T-cell (primary cell): ENCODE measurements at regions not wholly inside any gene's neighbourhood (a gene's known extent, or its start where the extent isn't known, plus 50 kb on each side); places are given as distances from the start of the nearest gene placed in this dataset.

Experiments used
- ATAC-seq, 4 experiments: fragments of 200-7000 bp in 3 of 4; fragments of 150-1000 bp in 1 of 4; cut with Tn5 transposase; replicated peaks in 1 of 4; 1 replicate in 3 of 4; 2 replicates in 1 of 4; pipeline ENCODE4 v1.10.0; 2021; ENCODE audit warnings: moderate library complexity in 3 of 4, mild to moderate bottlenecking in 2 of 4, moderate number of reproducible peaks in 1 of 4
- CTCF ChIA-PET, 2 donors: fragments of 300-600 bp; sonication (Branson Sonifier 250); formaldehyde crosslinking; loops; one replicate each; lab custom pipeline; 2022; ENCODE audit warnings: antibody characterized with exemption in 2 of 2; lab: Charles Lee
- POLR2A ChIA-PET, 2 donors: fragments of 300-600 bp; sonication (Branson Sonifier 250); formaldehyde crosslinking; loops; one replicate each; lab custom pipeline; 2022; ENCODE audit warnings: antibody characterized with exemption in 2 of 2; lab: Charles Lee
- DNase-seq, 35 experiments: peaks; one replicate each; pipeline versions ENCODE4 v3.0.0 to v3.0.0-alpha.2; 2013 to 2023
- H3K27ac ChIP-seq: one replicate; pipeline ENCODE4 v1.5.1; 2013; ENCODE audit warnings: low read length
- H3K27me3 ChIP-seq, 2 experiments: replicated peaks in 1 of 2; 1 replicate in 1 of 2; 2 replicates in 1 of 2; pipeline versions ENCODE4 v1.6.1 to v1.7.0; 2013; ENCODE audit warnings: low read length in 1 of 2, mixed read lengths in 1 of 2; ENCODE audit not compliant: control insufficient read depth in 2 of 2, insufficient read depth in 2 of 2; ENCODE audit errors: extremely low read depth in 1 of 2
- H3K36me3 ChIP-seq, 2 donors: 1 replicate in 1 of 2; 2 replicates in 1 of 2; pipeline versions ENCODE4 v1.6.1 to v1.7.0; 2013; ENCODE audit warnings: low read length in 1 of 2; ENCODE audit not compliant: control insufficient read depth in 2 of 2, insufficient read depth in 1 of 2; ENCODE audit errors: extremely low read depth in 1 of 2
- H3K4me1 ChIP-seq, 2 experiments: 1 replicate in 1 of 2; 2 replicates in 1 of 2; pipeline versions ENCODE4 v1.6.1 to v1.7.0; 2013; ENCODE audit warnings: low read length in 2 of 2, mixed read lengths in 1 of 2; ENCODE audit not compliant: insufficient read depth in 2 of 2, control insufficient read depth in 1 of 2; ENCODE audit errors: extremely low read depth in 1 of 2
- H3K4me3 ChIP-seq, 2 donors: 1 replicate in 1 of 2; 2 replicates in 1 of 2; pipeline versions ENCODE4 v1.5.1 to v1.7.0; 2013; ENCODE audit warnings: mild to moderate bottlenecking in 2 of 2, low read length in 1 of 2, moderate library complexity in 1 of 2; ENCODE audit not compliant: control insufficient read depth in 1 of 2; ENCODE audit errors: extremely low read depth in 1 of 2
- H3K9me3 ChIP-seq: 2 replicates; pipeline ENCODE4 v1.7.0; 2013
- H3K27ac Mint-ChIP-seq, 2 donors: one replicate each; pipeline ENCODE4 v1.8.0; 2020 to 2021; ENCODE audit warnings: mild to moderate bottlenecking in 2 of 2, mixed read lengths in 2 of 2
- H3K27me3 Mint-ChIP-seq, 2 donors: one replicate each; pipeline ENCODE4 v1.8.0; 2021 to 2022; ENCODE audit warnings: mixed read lengths in 2 of 2
- H3K36me3 Mint-ChIP-seq: one replicate; pipeline ENCODE4 v1.8.0; 2021; ENCODE audit warnings: mixed read lengths
- H3K4me1 Mint-ChIP-seq, 3 donors: one replicate each; pipeline ENCODE4 v1.8.0; 2020 to 2022; ENCODE audit warnings: mixed read lengths in 3 of 3, mild to moderate bottlenecking in 1 of 3
- H3K4me3 Mint-ChIP-seq, 3 donors: one replicate each; pipeline ENCODE4 v1.8.0; 2020 to 2022; ENCODE audit warnings: mild to moderate bottlenecking in 3 of 3, mixed read lengths in 3 of 3, moderate library complexity in 3 of 3
- H3K9me3 Mint-ChIP-seq, 3 donors: one replicate each; pipeline ENCODE4 v1.8.0; 2020 to 2022; ENCODE audit warnings: mixed read lengths in 3 of 3
- WGBS: methylation state at CpG from one replicate; pipeline ENCODE4 v1.1.5; 2013; ENCODE audit warnings: missing lambda C conversion rate; ENCODE audit not compliant: insufficient coverage; 5-methylcytosine and 5-hydroxymethylcytosine counted together

DNA sequence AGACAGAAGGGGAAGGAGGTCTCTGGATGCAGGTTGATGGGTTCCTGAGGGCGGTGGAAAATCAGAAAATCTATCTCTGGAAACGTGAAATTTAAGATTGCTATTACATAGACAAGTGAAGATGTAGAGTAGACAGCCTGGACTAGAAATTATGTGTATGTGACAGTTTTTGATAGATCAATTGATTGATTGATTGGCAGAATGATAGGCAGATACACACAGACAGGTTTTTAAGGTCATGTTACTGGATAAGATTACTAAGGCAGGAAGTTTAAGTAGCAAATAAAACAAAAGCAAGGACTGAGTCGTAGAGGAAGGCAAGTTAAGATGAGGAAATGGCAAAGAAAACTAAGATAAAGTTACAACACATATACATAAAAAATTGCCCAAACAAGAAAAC, 124.7 kb downstream of the RGS21 start:
- Mint-ChIP-seq H3K36me3 (no peaks in the 10 kb centered on the region), H3K4me3 (no peak overlapping the region), H3K4me1 (no peaks in the 10 kb centered on the region), H3K9me3 (no peaks in the 10 kb centered on the region), H3K27ac (no peak overlapping the region), H3K27me3 (peaks cover 9 to 13% of the 10 kb centered on the region in 2 donors)
- no peak overlapping the region for H3K4me3 ChIP-seq
- H3K4me1 ChIP-seq: no peaks in the 10 kb centered on the region
- WGBS: 63% methylated on average over 2 of the region's 3 CpGs
- H3K36me3 ChIP-seq: no peaks in the 10 kb centered on the region
- ChIA-PET CTCF (no interaction called here), POLR2A (no interaction called here)
- no peaks in the 10 kb centered on the region for H3K27me3 ChIP-seq
- no peak for ATAC-seq
- DNase-seq: no peak
- H3K27ac ChIP-seq: no peak overlapping the region
- no peaks in the 10 kb centered on the region for H3K9me3 ChIP-seq

DNA sequence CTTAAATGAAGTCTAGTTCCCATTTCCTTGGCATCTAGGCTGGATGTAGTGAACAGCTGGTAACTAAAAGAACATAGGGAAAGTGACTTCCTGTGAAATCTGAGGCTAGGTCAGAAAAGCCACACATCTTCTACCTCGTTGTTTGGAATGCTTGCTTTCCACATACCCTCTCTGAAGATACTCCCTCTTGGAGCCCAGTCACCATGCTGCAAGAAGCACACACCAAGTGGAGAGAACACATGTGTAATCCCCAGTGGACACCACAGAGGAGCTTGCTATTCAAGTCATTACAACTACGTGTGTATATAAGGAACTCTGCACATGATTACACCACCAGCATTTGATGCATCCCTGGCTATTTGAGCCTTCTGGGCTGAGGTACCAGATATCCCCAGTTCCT, 125.9 kb downstream of the RGS21 start:
- Histone ChIP-seq H3K27me3 (no peaks in the 10 kb centered on the region), H3K27ac (no peak overlapping the region), H3K36me3 (no peaks in the 10 kb centered on the region), H3K4me1 (no peaks in the 10 kb centered on the region), H3K4me3 (no peak overlapping the region), H3K9me3 (no peaks in the 10 kb centered on the region)
- H3K27me3 Mint-ChIP-seq: peaks cover 12 to 17% of the 10 kb centered on the region in 2 donors
- POLR2A ChIA-PET: no interaction called here
- H3K36me3 Mint-ChIP-seq: no peaks in the 10 kb centered on the region
- DNase-seq (no peak), ATAC-seq (no peak)
- CTCF ChIA-PET: no interaction called here
- no peaks in the 10 kb centered on the region for H3K4me1 Mint-ChIP-seq
- no peak overlapping the region for H3K4me3 Mint-ChIP-seq
- 40% methylated on average over 1 of the region's 2 CpGs for WGBS
- no peak overlapping the region for H3K27ac Mint-ChIP-seq
- no peaks in the 10 kb centered on the region for H3K9me3 Mint-ChIP-seq

DNA sequence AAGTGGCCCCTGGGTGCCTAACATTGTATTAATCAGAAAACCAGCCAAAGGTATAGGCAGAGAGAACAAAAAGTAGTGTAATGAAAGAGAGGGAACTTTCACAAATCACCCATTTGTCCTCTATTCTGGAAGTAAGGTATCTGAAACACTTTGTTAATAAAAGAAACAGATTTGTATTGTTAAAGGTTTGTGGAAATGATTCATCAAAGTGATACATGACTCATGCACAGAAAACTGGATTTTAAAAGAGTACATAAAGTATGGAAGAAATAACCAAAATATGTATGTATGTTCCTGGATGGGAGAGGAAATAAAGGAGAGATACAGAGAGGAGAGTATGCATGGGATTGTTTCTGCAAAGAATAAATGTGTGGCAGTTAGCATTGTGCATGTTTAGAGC, 126.8 kb downstream of the RGS21 start:
- CTCF ChIA-PET: no interaction called here
- H3K4me1 Mint-ChIP-seq: no peaks in the 10 kb centered on the region

DNA sequence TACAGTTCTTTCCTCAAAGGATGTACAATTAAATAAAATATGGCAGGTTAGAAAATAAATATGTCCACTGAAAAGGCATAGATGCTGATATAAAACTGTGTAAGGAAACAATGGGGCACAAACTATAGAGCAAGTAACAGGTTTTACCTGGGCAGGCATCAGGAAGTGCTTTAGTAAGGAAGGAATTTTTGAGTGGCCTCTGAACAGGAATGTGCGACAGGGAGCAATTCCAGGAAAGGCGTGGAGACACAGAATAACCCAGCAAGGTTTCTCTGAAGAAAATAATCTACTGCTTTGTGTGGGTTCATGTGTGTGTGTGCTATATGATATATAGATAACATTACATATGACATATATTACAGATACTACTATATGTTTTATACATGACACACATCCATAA, 128.4 kb downstream of the RGS21 start:
- H3K4me3 Mint-ChIP-seq: no peak overlapping the region
- WGBS: no CpG with 5 or more reads among the region's 2 CpGs
- peaks cover 20 to 25% of the 10 kb centered on the region in 2 donors for H3K27me3 Mint-ChIP-seq
- no peak overlapping the region for H3K27ac ChIP-seq
- H3K4me1 ChIP-seq: no peaks in the 10 kb centered on the region
- no peak overlapping the region for H3K4me3 ChIP-seq
- H3K27me3 ChIP-seq: no peaks in the 10 kb centered on the region
- H3K4me1 Mint-ChIP-seq: no peaks in the 10 kb centered on the region
- H3K9me3 Mint-ChIP-seq: no peaks in the 10 kb centered on the region
- ChIA-PET CTCF (no interaction called here), POLR2A (no interaction called here)
- no peaks in the 10 kb centered on the region for H3K36me3 ChIP-seq
- no peak for ATAC-seq
- H3K27ac Mint-ChIP-seq: no peak overlapping the region
- DNase-seq: no peak
- H3K9me3 ChIP-seq: no peaks in the 10 kb centered on the region
- H3K36me3 Mint-ChIP-seq: no peaks in the 10 kb centered on the region

More for the DNA sequence above, 126.8 kb downstream of the RGS21 start:
- Histone ChIP-seq H3K27ac (no peak overlapping the region), H3K9me3 (no peaks in the 10 kb centered on the region), H3K36me3 (no peaks in the 10 kb centered on the region), H3K4me3 (no peak overlapping the region), H3K4me1 (no peaks in the 10 kb centered on the region), H3K27me3 (no peaks in the 10 kb centered on the region)
- Mint-ChIP-seq H3K27me3 (peaks cover 13 to 17% of the 10 kb centered on the region in 2 donors), H3K4me3 (no peak overlapping the region), H3K9me3 (no peaks in the 10 kb centered on the region), H3K27ac (no peak overlapping the region), H3K36me3 (no peaks in the 10 kb centered on the region)
- DNase-seq (no peak), ATAC-seq (no peak)
- POLR2A ChIA-PET: no interaction called here

DNA sequence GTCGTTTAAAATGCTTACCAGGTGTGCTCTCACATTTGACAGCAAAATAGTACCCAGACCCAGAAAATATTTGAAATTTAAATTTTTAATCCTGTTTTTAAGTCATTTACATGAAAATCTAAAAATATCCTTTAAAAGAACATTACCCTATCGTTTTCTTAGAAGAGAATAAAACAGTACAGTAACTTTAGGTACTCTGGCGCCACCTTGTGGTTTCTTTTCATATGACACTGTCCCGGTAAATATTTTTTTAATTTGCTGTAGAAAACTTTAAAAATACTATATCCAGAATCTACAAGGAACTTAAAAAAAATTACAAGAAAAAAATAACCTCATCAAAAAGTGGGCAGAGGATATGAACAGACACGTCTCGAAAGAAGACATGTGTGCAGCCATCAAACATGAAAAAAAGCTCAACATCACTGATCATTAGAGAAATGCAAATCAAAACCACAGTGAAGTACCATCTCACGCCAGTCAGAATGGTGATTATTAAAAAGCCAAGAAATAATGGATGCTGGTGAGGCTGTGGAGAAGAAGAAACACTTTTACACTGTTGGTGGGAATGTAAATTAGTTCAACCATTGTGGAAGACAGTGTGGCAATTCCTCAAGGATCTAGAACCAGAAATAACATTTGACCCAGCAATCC, 129.2 kb downstream of the RGS21 start:
- Histone ChIP-seq H3K27me3 (no peaks in the 10 kb centered on the region), H3K4me3 (no peak overlapping the region), H3K9me3 (no peaks in the 10 kb centered on the region), H3K4me1 (no peaks in the 10 kb centered on the region), H3K27ac (no peak overlapping the region), H3K36me3 (no peaks in the 10 kb centered on the region)
- H3K27ac Mint-ChIP-seq: no peak overlapping the region
- ATAC-seq (peak in 1 of 4 experiments; percentile 34), DNase-seq (peak in 29 of 35 experiments; percentile 3 to 70 (median 38))
- no peaks in the 10 kb centered on the region for H3K36me3 Mint-ChIP-seq
- no peaks in the 10 kb centered on the region for H3K4me1 Mint-ChIP-seq
- ChIA-PET CTCF (no interaction called here), POLR2A (no interaction called here)
- H3K4me3 Mint-ChIP-seq: no peak overlapping the region
- H3K27me3 Mint-ChIP-seq: peaks cover 21 to 22% of the 10 kb centered on the region in 2 donors
- 83% methylated on average over 1 of the region's 7 CpGs for WGBS
- H3K9me3 Mint-ChIP-seq: no peaks in the 10 kb centered on the region

DNA sequence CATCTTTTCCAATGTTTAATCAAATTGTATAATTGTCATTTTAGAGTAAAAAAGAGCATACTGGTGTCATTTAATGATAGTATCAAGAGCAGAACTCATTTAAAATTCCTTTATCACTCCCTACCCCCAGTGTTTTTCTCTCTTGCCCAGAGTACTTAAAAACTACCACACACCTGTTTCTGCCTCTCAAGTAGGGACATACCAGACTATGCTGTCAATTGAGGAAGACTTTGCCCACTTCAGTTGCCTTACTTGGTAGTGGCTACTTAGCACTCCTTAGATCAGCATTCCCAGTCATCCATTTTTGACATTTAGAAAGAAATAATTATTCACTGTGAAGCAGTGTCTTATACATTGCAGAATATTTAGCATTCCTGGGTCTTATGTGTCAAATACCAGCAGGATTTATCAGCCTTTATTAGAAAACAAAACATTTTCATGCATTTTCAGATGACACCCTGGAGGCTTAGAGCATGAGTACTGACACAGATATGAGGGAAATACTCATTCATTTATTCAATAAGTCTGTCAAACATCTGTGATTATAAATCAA, 127.5 kb upstream of the RGS1 start:
- H3K9me3 Mint-ChIP-seq: no peaks in the 10 kb centered on the region
- Histone ChIP-seq H3K27me3 (no peaks in the 10 kb centered on the region), H3K27ac (no peak overlapping the region), H3K4me3 (no peak overlapping the region), H3K36me3 (no peaks in the 10 kb centered on the region), H3K4me1 (no peaks in the 10 kb centered on the region), H3K9me3 (no peaks in the 10 kb centered on the region)
- H3K36me3 Mint-ChIP-seq: no peaks in the 10 kb centered on the region
- no peak overlapping the region for H3K27ac Mint-ChIP-seq
- DNase-seq (no peak), ATAC-seq (no peak)
- H3K4me1 Mint-ChIP-seq: no peaks in the 10 kb centered on the region
- H3K27me3 Mint-ChIP-seq: peaks cover 20 to 23% of the 10 kb centered on the region in 2 donors
- CTCF ChIA-PET: no interaction called here
- POLR2A ChIA-PET: no interaction called here
- no peak overlapping the region for H3K4me3 Mint-ChIP-seq
